Activated CD4-positive, alpha-beta T cell treated with anti-CD3 and anti-CD28 coated beads, Interleukin-2, amount 10 ng/mL, durations not matched to agents 24 days and 14 days (primary cell): ENCODE measurements at regions not wholly inside any gene's neighbourhood (a gene's known extent, or its start where the extent isn't known, plus 50 kb on each side); places are given as distances from the start of the nearest gene placed in this dataset.

Experiments used
- DNase-seq: peaks from one replicate; pipeline ENCODE4 v3.0.0; 2022
- H3K27ac Mint-ChIP-seq: one replicate; pipeline ENCODE4 v1.8.0; 2022; ENCODE audit warnings: mild to moderate bottlenecking, mixed read lengths
- H3K27me3 Mint-ChIP-seq: one replicate; pipeline ENCODE4 v1.8.0; 2022; ENCODE audit warnings: mixed read lengths
- H3K36me3 Mint-ChIP-seq: one replicate; pipeline ENCODE4 v1.8.0; 2022; ENCODE audit warnings: low read depth, mild to moderate bottlenecking, mixed read lengths
- H3K4me1 Mint-ChIP-seq: one replicate; pipeline ENCODE4 v1.8.0; 2021; ENCODE audit warnings: mixed read lengths
- H3K4me3 Mint-ChIP-seq: one replicate; pipeline ENCODE4 v1.8.0; 2022; ENCODE audit warnings: mild to moderate bottlenecking, moderate library complexity, mixed read lengths
- H3K9me3 Mint-ChIP-seq: one replicate; pipeline ENCODE4 v1.8.0; 2021; ENCODE audit warnings: mixed read lengths
- intact Hi-C: fragments of 100-400 bp; cut with micrococcal nuclease; formaldehyde crosslinking; loops from one replicate; pipeline ENCODE4 v1.15.1; 2023

DNA sequence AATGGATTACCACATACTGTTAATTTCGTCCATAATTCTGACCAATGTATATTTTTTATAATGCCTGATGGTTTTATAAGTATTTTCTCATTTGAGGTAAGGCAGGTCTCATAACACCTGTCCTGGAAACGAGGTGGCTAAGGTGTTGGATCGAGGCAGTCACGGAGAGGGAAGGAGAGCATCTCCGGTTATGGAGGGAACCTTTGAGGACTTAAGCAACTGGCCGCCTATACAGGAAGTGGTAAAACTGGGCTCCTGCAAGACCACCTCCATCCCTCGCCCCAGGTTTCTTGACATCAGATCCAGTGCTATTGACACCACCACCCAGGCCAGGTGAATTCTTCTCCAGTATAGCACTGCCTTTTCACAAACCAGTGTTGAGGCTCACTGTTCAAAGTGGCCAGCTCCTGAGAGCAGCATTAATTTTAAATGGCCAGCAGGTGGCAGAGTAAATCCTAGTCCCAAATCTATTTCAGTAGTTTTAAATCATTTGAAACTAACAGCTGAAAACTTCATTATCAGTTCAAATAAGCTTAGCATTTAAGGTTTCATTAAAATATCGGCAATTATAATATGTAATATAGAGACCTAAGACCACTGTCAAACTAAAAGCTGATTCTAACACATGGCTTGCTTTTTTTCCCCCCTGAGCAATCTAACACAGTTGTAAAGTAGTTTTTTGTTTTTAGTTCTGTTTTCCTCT, 100.8 kb downstream of the PPM1A start:
- intact Hi-C loops, result loop anchor here (2.0 to 10.0 kb wide), 3 partner anchors 155 to 903 kb away; partner anchors contain the start of gene SIX6
- DNase-seq, result peak; percentile 72
- Mint-ChIP-seq H3K4me3 (no peak overlapping the region), H3K9me3 (no peaks in the 10 kb centered on the region), H3K4me1 (no peaks in the 10 kb centered on the region), H3K27me3 (peaks cover 24% of the 10 kb centered on the region), H3K36me3 (no peaks in the 10 kb centered on the region), H3K27ac (no peak overlapping the region)

DNA sequence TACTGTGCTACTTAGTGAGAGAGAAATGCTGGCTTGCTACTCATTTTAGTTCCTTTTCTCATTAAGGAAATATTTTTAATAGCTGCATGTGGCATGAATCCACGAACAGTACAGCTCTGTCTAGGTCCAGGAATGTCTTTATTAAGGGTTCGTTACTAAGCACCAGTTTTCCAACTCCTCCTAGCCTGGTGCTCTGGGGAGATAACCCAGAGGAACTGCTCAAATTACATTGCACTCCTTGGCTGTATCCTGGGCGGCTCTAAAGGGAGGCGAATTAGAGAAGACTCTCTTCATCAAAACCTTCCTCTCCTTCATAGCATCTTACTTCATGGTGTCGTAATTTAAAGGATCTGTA, 101.3 kb downstream of the PPM1A start:
- no peaks in the 10 kb centered on the region for H3K36me3 Mint-ChIP-seq
- intact Hi-C loops, result loop anchor here (2.0 to 10.0 kb wide), 3 partner anchors 154 to 902 kb away; partner anchors contain the start of gene SIX6
- H3K27ac Mint-ChIP-seq, result no peak overlapping the region
- peaks cover 21% of the 10 kb centered on the region for H3K27me3 Mint-ChIP-seq
- peak; percentile 37 for DNase-seq
- no peaks in the 10 kb centered on the region for H3K4me1 Mint-ChIP-seq
- H3K4me3 Mint-ChIP-seq, result no peak overlapping the region
- no peaks in the 10 kb centered on the region for H3K9me3 Mint-ChIP-seq

DNA sequence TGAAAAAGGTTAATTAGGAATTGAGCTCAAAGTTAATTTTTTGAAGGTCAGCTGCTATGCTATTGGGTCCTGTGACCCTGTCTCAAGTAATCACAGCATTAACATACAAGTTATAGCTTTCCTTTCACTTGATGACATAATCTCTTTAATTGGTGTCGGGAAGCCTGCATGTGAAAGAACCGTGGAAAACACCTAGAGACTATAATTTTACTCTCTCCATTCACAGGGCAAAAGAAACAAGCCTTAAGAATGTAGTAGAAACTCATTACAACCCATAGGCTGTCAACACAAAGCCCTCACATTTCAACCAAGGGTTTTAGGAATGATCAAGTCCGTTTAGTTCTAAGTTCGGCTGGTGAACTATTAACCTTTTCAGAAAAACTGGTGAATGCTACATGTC, 104.4 kb downstream of the PPM1A start:
- Mint-ChIP-seq H3K27me3 (peaks cover 27% of the 10 kb centered on the region), H3K36me3 (no peaks in the 10 kb centered on the region), H3K4me3 (no peak overlapping the region), H3K27ac (no peak overlapping the region), H3K9me3 (no peaks in the 10 kb centered on the region), H3K4me1 (no peaks in the 10 kb centered on the region)
- peak; percentile 8 for DNase-seq
- intact Hi-C loops, result loop anchor here (5.0 to 10.0 kb wide), 2 partner anchors 151 to 204 kb away; partner anchors contain the start of gene SIX6

DNA sequence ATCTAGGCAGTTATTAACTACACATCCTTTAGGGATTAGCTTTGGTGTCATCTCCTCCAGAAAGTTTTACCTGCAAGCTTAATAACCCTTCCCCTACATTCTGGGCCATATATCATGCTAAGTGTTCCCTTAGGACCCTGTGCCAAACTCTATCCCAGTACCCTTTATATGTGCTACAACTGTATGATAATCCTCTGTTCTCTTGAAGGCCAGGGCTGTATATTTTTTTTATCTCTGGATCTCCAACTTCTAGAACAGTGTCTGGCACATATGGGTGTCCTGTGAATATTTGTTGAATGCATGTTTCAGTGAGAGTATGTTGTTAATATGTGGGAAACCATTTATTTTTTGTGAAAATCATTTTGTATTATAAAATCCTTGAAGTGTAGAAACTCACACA, 106.7 kb downstream of the PPM1A start:
- DNase-seq, result peak; percentile 22
- Mint-ChIP-seq H3K27ac (no peak overlapping the region), H3K4me1 (no peaks in the 10 kb centered on the region), H3K9me3 (no peaks in the 10 kb centered on the region), H3K36me3 (no peaks in the 10 kb centered on the region), H3K4me3 (no peak overlapping the region), H3K27me3 (peaks cover 18% of the 10 kb centered on the region)
- intact Hi-C loops, result loop anchor here (10.0 kb wide), 1 partner anchor 149 kb away; the partner anchor contains the start of gene SIX6

DNA sequence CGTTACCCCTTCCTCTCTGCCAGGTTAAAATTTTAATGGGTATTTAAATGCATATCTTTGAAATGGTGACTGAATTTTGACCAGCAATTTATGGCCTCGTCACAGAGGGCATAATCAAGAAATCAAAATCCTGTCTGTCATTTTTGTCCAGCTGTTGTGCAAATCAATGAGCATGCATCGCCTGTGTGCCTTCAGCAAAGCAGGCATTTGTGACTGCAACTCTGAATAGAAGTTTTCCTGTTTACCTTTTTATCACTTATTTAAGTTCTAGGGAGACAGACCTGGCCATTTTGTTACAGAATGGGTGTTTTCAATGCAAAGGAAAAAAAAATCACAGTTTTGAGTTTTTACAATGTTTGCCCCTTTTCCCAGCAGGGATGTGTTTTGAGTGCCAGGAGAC, 107.4 kb downstream of the PPM1A start:
- peak; percentile 7 for DNase-seq
- no peaks in the 10 kb centered on the region for H3K9me3 Mint-ChIP-seq
- no peaks in the 10 kb centered on the region for H3K36me3 Mint-ChIP-seq
- peaks cover 17% of the 10 kb centered on the region for H3K27me3 Mint-ChIP-seq
- no peak overlapping the region for H3K4me3 Mint-ChIP-seq
- no peaks in the 10 kb centered on the region for H3K4me1 Mint-ChIP-seq
- intact Hi-C loops, result loop anchor here (10.0 kb wide), 1 partner anchor 148 kb away; the partner anchor contains the start of gene SIX6
- H3K27ac Mint-ChIP-seq, result no peak overlapping the region

DNA sequence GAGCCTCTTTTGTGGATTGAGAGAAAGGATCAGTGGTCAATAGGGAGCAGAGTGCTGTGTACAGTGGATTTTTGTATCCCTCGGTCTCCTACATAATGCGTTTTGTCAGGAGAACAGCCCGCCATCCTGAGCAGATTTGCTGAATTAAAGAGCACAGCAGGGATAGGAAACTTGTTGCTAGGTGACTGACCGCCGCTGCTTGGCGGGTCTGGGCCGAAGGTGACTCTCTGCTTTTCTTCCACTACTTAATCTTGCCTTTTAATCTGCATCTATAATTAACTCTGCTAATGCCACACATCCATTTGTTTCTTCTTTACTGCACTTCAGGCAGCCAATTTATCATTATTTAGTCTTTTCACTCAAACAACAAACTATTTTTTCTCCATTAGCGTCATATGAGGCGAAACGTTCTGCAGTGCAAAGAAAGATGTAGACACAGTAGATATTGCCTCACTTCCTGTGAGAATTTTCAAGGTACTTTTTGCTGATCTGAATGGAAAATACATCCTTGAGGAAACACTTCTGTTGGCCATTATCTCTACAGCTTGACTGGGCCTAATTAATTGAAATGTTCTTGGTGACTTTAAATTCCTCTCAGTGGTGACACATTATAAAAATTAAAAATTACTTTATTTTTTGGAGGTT, 108.0 kb downstream of the PPM1A start:
- Mint-ChIP-seq H3K4me1 (no peaks in the 10 kb centered on the region), H3K27ac (no peak overlapping the region), H3K27me3 (peaks cover 12% of the 10 kb centered on the region), H3K36me3 (no peaks in the 10 kb centered on the region), H3K9me3 (no peaks in the 10 kb centered on the region), H3K4me3 (no peak overlapping the region)
- intact Hi-C loops, result loop anchor here (10.0 kb wide), 1 partner anchor 148 kb away; the partner anchor contains the start of gene SIX6
- peak; percentile 30 for DNase-seq

DNA sequence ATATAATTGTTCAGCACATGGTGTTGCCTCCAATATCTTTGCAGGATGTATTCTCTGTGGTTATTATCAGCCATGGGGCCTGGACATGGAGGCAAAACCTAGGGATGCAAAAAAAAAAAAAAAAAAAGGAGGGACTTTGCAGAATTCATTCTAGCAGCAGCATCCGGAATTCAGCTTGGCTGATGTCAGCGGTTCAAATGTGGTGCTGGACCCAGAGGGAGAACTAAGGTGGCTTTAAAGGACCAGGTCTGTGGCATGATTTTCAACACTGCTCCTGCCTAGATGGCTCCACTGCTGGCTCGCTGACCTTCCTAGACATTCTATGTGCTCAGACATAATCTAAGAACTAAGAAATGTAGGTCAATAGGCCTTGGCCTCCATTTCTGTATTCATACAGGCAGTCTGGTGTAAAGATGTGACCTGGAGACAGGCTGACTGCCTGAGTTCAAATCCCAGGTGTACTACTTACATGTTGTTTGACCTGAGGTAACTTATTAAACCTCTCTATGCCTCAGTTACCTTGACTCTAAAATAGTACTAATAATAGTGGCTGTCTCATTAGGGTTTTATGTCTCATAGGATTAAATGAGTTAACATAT, 108.6 kb downstream of the PPM1A start:
- Mint-ChIP-seq H3K27ac (no peak overlapping the region), H3K4me1 (no peaks in the 10 kb centered on the region), H3K27me3 (peaks cover 13% of the 10 kb centered on the region), H3K4me3 (no peak overlapping the region), H3K36me3 (no peaks in the 10 kb centered on the region), H3K9me3 (no peaks in the 10 kb centered on the region)
- DNase-seq, result peak; percentile 13
- intact Hi-C loops, result loop anchor here (10.0 kb wide), 1 partner anchor 147 kb away; the partner anchor contains the start of gene SIX6

DNA sequence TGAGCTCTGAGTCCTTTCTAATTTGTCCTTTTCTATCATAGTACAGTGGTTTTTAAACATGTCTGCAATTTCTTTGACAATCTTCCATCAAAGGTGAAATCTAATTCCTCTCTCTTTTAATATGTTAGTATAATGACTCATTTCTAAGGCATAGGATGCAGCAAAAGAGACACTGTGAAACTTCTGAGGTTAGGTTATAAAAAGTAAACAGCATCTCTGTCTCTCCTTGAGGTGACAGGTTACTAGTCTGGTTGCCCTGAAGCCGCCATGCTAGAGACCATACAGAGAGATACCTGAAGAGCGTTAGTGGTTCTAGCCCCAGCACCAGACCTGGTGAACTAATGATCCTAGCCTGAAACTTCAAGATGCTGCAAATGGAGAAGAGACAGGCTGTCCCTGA, 114.3 kb downstream of the PPM1A start:
- H3K9me3 Mint-ChIP-seq, result no peaks in the 10 kb centered on the region
- H3K4me1 Mint-ChIP-seq, result no peaks in the 10 kb centered on the region
- H3K27me3 Mint-ChIP-seq, result peaks cover 12% of the 10 kb centered on the region
- no peaks in the 10 kb centered on the region for H3K36me3 Mint-ChIP-seq
- DNase-seq, result no peak
- intact Hi-C loops, result no loop called here
- H3K27ac Mint-ChIP-seq, result no peak overlapping the region
- no peak overlapping the region for H3K4me3 Mint-ChIP-seq

DNA sequence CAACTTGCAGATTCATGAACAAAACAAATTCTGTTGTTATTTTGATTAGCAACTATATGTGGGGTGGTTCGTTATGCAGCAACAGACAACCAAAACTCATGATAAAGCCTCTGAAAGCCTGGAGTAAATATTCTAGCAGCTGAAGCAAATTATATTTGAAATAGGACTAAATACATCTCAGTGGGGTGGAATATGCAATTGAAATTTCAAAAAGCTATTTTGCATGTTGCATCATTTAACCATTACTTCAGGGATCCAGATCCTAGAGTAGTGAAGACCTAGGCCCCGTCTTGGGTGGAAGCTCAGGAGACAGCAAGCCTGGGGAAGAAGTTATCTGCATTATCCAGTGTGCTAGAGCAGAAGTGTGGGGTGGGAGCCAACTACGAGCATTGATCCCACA, 114.7 kb downstream of the PPM1A start:
- no peaks in the 10 kb centered on the region for H3K4me1 Mint-ChIP-seq
- no peak for DNase-seq
- intact Hi-C loops, result no loop called here
- H3K9me3 Mint-ChIP-seq, result no peaks in the 10 kb centered on the region
- no peaks in the 10 kb centered on the region for H3K36me3 Mint-ChIP-seq
- H3K4me3 Mint-ChIP-seq, result no peak overlapping the region
- H3K27ac Mint-ChIP-seq, result no peak overlapping the region
- H3K27me3 Mint-ChIP-seq, result peaks cover 12% of the 10 kb centered on the region

DNA sequence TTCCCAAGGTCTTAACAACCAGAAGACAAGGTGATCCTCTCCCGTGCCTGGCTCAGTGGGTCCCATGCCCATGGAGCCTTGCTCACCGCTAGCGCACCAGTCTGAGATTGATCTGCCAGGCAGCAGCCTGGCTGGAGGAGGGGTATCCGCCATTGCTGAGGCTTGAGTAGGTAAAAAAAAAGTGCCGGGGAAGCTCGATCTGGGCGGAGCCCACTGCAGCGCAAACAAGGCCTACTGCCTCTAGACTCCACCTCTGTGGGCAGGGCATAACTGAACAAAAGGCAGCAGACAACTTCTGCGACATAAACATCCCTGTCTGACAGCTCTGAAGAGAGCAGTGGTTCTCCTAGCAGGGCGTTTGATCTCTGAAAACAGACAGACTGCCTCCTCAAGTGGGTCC, 104.0 kb downstream of the C14orf39 start:
- intact Hi-C loops, result no loop called here
- H3K4me1 Mint-ChIP-seq, result no peaks in the 10 kb centered on the region
- no peak for DNase-seq
- H3K27ac Mint-ChIP-seq, result no peak overlapping the region
- no peaks in the 10 kb centered on the region for H3K27me3 Mint-ChIP-seq
- no peak overlapping the region for H3K4me3 Mint-ChIP-seq
- H3K9me3 Mint-ChIP-seq, result no peaks in the 10 kb centered on the region
- no peaks in the 10 kb centered on the region for H3K36me3 Mint-ChIP-seq
